ENCODE measurements at regions not wholly inside any gene's neighbourhood (a gene's known extent, or its start where the extent isn't known, plus 50 kb on each side); places are given as distances from the start of the nearest gene placed in this dataset.

GRCh38 chr12:111254106-111254505 lies 114.8 kb downstream of the PHETA1 start:
- TF ChIP-seq CTCF (IDR thresholded peaks at IDR 0.05; ENCODE audit: insufficient read depth, low read depth, low read length) (no peak), EZH2 (IDR thresholded peaks at IDR 0.05; ENCODE audit: insufficient read depth, low read length) (no peak)
